Smooth muscle cell (in vitro differentiated cells): ENCODE measurements at regions not wholly inside any gene's neighbourhood (a gene's known extent, or its start where the extent isn't known, plus 50 kb on each side); places are given as distances from the start of the nearest gene placed in this dataset.

Experiments
- DNase-seq: peaks from one replicate; lab custom pipeline; 2025; ENCODE audit not compliant: unreplicated experiment; lab: John Stamatoyannopoulos, UW
- H2AFZ ChIP-seq: fragments of 200-600 bp; sonication (generic); 2 replicates; pipeline ENCODE4 v1.6.0; 2016; ENCODE audit warnings: antibody characterized with exemption, low read depth, mild to moderate bottlenecking
- H3F3A ChIP-seq: fragments of 200-600 bp; sonication (generic); 2 replicates; pipeline ENCODE4 v1.6.0; 2017; ENCODE audit warnings: antibody characterized with exemption, low read depth
- H3K27ac ChIP-seq: fragments of 200-600 bp; sonication (generic); 2 replicates; pipeline ENCODE4 v1.5.1; 2016; ENCODE audit warnings: low read depth, mild to moderate bottlenecking
- H3K27me3 ChIP-seq: fragments of 200-600 bp; sonication (generic); 2 replicates; pipeline ENCODE4 v1.6.1; 2016; ENCODE audit warnings: low read depth, mild to moderate bottlenecking
- H3K36me3 ChIP-seq: fragments of 200-600 bp; sonication (generic); 2 replicates; pipeline ENCODE4 v1.5.1; 2016; ENCODE audit warnings: low read depth
- H3K4me1 ChIP-seq: fragments of 200-600 bp; sonication (generic); 2 replicates; pipeline ENCODE4 v1.5.1; 2016; ENCODE audit warnings: low read depth
- H3K4me2 ChIP-seq: fragments of 200-600 bp; sonication (generic); 2 replicates; pipeline ENCODE4 v1.6.0; 2016; ENCODE audit warnings: mild to moderate bottlenecking
- H3K4me3 ChIP-seq: fragments of 200-600 bp; sonication (generic); 2 replicates; pipeline ENCODE4 v1.5.1; 2016; ENCODE audit warnings: mild to moderate bottlenecking
- H3K79me2 ChIP-seq: fragments of 200-600 bp; sonication (generic); 2 replicates; pipeline ENCODE4 v1.6.0; 2016; ENCODE audit warnings: low read depth, mild to moderate bottlenecking
- H3K9ac ChIP-seq: fragments of 200-600 bp; sonication (generic); 2 replicates; pipeline ENCODE4 v1.6.0; 2016; ENCODE audit warnings: low read depth
- H3K9me3 ChIP-seq: fragments of 200-600 bp; sonication (generic); replicated peaks from 2 replicates; pipeline ENCODE4 v1.5.1; 2016; ENCODE audit warnings: low read depth
- H4K20me1 ChIP-seq: fragments of 200-600 bp; sonication (generic); 2 replicates; pipeline ENCODE4 v1.6.0; 2016; ENCODE audit warnings: low read depth
- WGBS: methylation state at CpG from one replicate; pipeline ENCODE4 v1.1.7; 2016; ENCODE audit warnings: low lambda C conversion rate; 5-methylcytosine and 5-hydroxymethylcytosine counted together
- TF ChIP-seq, protein P1 (sequence below): fragments of 200-600 bp; sonication (generic); IDR thresholded peaks from 2 replicates; pipeline ENCODE4 v1.5.1; 2017; ENCODE audit warnings: borderline replicate concordance, mild to moderate bottlenecking, antibody characterized with exemption; ENCODE audit not compliant: insufficient read depth, poor library complexity, severe bottlenecking

DNA sequence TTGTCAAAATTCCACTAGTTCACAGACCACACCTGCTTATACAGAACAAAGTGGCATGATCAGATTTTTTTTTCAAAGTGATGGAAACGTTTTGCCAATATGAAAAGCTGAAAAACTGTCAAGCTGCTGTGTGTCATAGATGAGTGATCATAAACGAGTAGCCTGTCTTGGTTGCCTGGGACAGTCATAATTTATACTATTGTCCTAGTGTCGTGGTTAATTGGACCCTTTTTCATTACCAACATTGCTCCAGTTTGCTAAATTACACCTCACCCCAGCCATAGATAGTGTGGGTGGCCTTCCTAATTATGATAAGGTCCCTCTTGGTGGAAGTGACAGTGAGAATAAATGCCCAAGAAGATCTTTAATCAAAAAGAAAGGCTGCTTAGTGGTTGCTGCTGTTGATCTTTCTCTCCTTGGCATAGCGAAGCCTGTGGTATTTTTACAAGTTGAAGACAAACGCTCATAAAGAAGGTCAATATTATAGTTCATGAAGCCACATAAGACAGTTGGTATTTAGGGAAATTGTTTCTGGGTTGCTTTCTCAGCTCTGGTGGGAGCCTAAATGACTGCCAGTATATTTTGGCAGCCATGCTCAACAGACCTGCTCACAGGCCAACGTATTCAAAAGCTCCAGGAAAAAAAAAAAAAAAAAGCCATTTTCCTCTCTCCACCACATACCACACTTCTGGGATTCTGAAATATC is 478.1 kb downstream of the PLA2G4A start:
- Histone ChIP-seq H3K27ac (no peak overlapping the region), H3K36me3 (no peaks in the 10 kb centered on the region), H2AFZ (peak overlapping the region; percentile 35), H3K9ac (no peak overlapping the region), H3F3A (no peaks in the 10 kb centered on the region), H3K79me2 (no peaks in the 10 kb centered on the region), H4K20me1 (no peaks in the 10 kb centered on the region), H3K4me2 (no peak overlapping the region), H3K27me3 (no peaks in the 10 kb centered on the region), H3K9me3 (no peaks in the 10 kb centered on the region), H3K4me1 (no peaks in the 10 kb centered on the region), H3K4me3 (no peak overlapping the region)
- TF ChIP-seq, protein P1, sequence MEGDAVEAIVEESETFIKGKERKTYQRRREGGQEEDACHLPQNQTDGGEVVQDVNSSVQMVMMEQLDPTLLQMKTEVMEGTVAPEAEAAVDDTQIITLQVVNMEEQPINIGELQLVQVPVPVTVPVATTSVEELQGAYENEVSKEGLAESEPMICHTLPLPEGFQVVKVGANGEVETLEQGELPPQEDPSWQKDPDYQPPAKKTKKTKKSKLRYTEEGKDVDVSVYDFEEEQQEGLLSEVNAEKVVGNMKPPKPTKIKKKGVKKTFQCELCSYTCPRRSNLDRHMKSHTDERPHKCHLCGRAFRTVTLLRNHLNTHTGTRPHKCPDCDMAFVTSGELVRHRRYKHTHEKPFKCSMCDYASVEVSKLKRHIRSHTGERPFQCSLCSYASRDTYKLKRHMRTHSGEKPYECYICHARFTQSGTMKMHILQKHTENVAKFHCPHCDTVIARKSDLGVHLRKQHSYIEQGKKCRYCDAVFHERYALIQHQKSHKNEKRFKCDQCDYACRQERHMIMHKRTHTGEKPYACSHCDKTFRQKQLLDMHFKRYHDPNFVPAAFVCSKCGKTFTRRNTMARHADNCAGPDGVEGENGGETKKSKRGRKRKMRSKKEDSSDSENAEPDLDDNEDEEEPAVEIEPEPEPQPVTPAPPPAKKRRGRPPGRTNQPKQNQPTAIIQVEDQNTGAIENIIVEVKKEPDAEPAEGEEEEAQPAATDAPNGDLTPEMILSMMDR, result no peak
- 51% methylated on average over 6 of the region's 6 CpGs for WGBS
- DNase-seq, result no peak

DNA sequence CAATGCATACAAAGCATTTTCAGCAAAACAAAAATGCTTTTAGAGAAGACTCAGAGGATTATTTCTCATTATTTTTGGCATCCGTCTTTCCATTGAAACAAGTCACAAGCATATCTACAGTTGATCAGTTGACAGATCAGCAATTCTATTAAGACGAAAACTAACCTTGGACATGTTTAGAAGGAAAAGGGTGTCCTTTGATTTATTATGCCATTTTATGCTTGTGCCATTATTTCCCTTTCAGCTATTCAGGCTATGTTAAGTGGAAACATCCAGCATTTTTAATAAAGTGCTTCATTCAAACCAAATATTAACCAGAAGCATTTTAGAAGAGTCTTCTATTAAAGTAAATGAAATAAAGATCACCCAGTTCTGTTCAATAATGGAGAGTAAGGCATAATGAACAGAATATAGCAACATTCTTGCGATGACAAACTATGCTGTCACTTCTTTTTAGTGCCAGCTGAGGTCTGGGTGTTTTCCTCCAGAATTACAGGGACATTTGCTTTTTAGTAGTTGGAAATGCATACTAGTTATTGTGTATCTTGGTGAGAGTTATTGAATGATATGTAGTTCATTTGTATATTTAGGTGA is 481.4 kb downstream of the PLA2G4A start:
- Histone ChIP-seq H3K4me3 (no peak overlapping the region), H3K27me3 (no peaks in the 10 kb centered on the region), H3K4me1 (no peaks in the 10 kb centered on the region), H3K36me3 (no peaks in the 10 kb centered on the region), H3F3A (no peaks in the 10 kb centered on the region), H3K79me2 (no peaks in the 10 kb centered on the region), H3K9me3 (no peaks in the 10 kb centered on the region), H3K27ac (no peak overlapping the region), H3K9ac (no peak overlapping the region), H2AFZ (peak overlapping the region; percentile 60), H3K4me2 (no peak overlapping the region), H4K20me1 (no peaks in the 10 kb centered on the region)
- TF ChIP-seq, protein P1, result no peak
- no peak for DNase-seq
- 75% methylated on average over 3 of the region's 3 CpGs for WGBS

DNA sequence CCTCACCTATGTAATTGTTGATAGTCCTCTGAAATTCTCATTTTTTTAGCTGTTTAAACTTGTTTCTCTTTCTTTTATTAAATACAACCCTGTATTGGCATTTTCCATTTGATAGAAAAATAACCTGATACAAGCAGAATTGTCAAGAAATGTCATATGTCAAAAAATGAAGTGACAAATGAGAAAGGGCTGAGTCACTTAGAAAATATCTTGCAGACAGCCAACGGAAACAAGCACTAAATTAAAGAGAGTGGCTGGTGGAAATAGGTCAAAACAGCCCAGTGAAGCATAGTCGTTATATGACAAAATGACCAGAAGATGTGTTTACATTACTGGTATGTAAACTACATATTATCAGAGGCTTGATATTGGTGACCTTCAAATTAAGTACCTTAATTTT is 484.4 kb downstream of the PLA2G4A start:
- no peaks in the 10 kb centered on the region for H3K79me2 ChIP-seq
- no peaks in the 10 kb centered on the region for H3F3A ChIP-seq
- H3K4me3 ChIP-seq, result no peak overlapping the region
- DNase-seq, result no peak
- no peak overlapping the region for H3K4me2 ChIP-seq
- no peaks in the 10 kb centered on the region for H3K27me3 ChIP-seq
- H3K9me3 ChIP-seq, result no peaks in the 10 kb centered on the region
- no peaks in the 10 kb centered on the region for H3K36me3 ChIP-seq
- TF ChIP-seq, protein P1, result no peak
- H3K27ac ChIP-seq, result no peak overlapping the region
- 8% methylated on average over 2 of the region's 2 CpGs for WGBS
- H3K9ac ChIP-seq, result no peak overlapping the region
- H3K4me1 ChIP-seq, result no peaks in the 10 kb centered on the region
- H2AFZ ChIP-seq, result no peak overlapping the region
- H4K20me1 ChIP-seq, result no peaks in the 10 kb centered on the region

DNA sequence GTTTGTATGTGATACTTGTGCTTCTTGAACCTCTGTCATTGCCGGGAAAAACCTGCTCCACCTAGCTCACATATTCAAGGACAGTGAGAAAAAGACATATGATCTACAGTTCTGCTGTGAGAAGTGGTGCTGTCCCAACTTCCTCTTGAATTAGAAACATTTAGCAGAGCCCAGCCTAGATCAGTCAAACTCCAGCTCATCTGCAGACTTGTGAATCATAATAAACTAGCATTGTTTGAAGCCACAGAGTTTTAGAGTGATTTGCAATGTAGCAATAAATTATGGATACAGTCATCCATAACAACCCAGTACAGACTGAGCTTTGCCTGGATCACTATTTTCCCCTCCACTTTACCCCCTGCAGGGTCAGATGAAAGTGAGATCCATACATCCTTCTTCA is 497.8 kb downstream of the PLA2G4A start:
- WGBS, result 89% methylated on average over 1 of the region's 1 CpG
- Histone ChIP-seq H3K9me3 (no peaks in the 10 kb centered on the region), H3K27me3 (no peaks in the 10 kb centered on the region), H4K20me1 (no peaks in the 10 kb centered on the region), H3K4me1 (no peaks in the 10 kb centered on the region), H2AFZ (no peak overlapping the region), H3K27ac (no peak overlapping the region), H3K9ac (no peak overlapping the region), H3F3A (no peaks in the 10 kb centered on the region), H3K36me3 (no peaks in the 10 kb centered on the region), H3K4me2 (no peak overlapping the region), H3K4me3 (no peak overlapping the region), H3K79me2 (no peaks in the 10 kb centered on the region)
- TF ChIP-seq, protein P1, result no peak
- no peak for DNase-seq
